ENCODE measurements at regions not wholly inside any gene's neighbourhood (a gene's known extent, or its start where the extent isn't known, plus 50 kb on each side); places are given as distances from the start of the nearest gene placed in this dataset.

DNA sequence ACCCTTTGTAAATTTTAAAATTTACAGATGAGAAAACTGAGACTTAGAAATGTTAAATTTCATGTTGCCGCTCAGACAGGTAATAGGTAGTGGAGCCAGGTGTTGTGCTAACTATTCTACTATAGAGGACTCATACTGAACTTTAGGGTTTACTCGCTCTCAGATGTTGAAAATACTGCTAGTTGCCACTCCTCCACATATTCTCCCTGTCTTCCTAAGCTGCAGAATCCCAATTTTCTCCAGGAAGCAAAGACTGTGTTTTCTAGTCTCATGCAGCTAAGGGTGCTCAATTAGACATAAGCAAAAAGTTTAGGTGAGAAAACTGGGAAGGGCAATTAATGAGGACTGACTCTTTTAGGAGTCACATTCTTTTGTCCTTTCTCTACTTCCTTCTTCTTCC, 612.3 kb downstream of the KCNH5 start:
- TF ChIP-seq, protein P1, sequence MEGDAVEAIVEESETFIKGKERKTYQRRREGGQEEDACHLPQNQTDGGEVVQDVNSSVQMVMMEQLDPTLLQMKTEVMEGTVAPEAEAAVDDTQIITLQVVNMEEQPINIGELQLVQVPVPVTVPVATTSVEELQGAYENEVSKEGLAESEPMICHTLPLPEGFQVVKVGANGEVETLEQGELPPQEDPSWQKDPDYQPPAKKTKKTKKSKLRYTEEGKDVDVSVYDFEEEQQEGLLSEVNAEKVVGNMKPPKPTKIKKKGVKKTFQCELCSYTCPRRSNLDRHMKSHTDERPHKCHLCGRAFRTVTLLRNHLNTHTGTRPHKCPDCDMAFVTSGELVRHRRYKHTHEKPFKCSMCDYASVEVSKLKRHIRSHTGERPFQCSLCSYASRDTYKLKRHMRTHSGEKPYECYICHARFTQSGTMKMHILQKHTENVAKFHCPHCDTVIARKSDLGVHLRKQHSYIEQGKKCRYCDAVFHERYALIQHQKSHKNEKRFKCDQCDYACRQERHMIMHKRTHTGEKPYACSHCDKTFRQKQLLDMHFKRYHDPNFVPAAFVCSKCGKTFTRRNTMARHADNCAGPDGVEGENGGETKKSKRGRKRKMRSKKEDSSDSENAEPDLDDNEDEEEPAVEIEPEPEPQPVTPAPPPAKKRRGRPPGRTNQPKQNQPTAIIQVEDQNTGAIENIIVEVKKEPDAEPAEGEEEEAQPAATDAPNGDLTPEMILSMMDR (IDR thresholded peaks at IDR 0.05; ENCODE audit: borderline replicate concordance, extremely low read depth, low read length, poor library complexity, severe bottlenecking), result no peak
- no peak for TF ChIP-seq EZH2 (IDR thresholded peaks at IDR 0.05; ENCODE audit: borderline replicate concordance, low read depth, low read length, severe bottlenecking)
